WTC11 (cell line): ENCODE measurements at regions not wholly inside any gene's neighbourhood (a gene's known extent, or its start where the extent isn't known, plus 50 kb on each side); places are given as distances from the start of the nearest gene placed in this dataset.
A peak's percentile ranks its signal among the peaks of the same experiment; 100 is the strongest.

ENCODE experiments used
- ATAC-seq: fragments of 200-7000 bp; cut with Tn5 transposase; 2 replicates; pipeline ENCODE4 v1.10.0; 2021; ENCODE audit warnings: mild to moderate bottlenecking, moderate library complexity
- CTCF ChIA-PET: fragments of 300-600 bp; sonication (Branson Sonifier 250); formaldehyde crosslinking; loops from one replicate; lab custom pipeline; 2021; ENCODE audit warnings: antibody characterized with exemption; lab: Charles Lee
- POLR2A ChIA-PET: fragments of 350-600 bp; sonication (Branson Sonifier 250); formaldehyde crosslinking; loops from one replicate; lab custom pipeline; 2021; ENCODE audit warnings: antibody characterized with exemption; lab: Charles Lee
- DNase-seq: peaks from one replicate; pipeline ENCODE4 v3.0.0; 2021; ENCODE audit warnings: low spot score
- H3K27ac Mint-ChIP-seq: 2 replicates; pipeline ENCODE4 v1.8.0; 2021; ENCODE audit warnings: mixed read lengths
- H3K27me3 Mint-ChIP-seq: 2 replicates; pipeline ENCODE4 v1.8.0; 2021; ENCODE audit warnings: low read depth, mild to moderate bottlenecking, moderate library complexity, mixed read lengths
- H3K36me3 Mint-ChIP-seq: 2 replicates; pipeline ENCODE4 v1.8.0; 2021; ENCODE audit warnings: mixed read lengths
- H3K4me1 Mint-ChIP-seq: 2 replicates; pipeline ENCODE4 v1.8.0; 2022; ENCODE audit warnings: mixed read lengths
- H3K4me3 Mint-ChIP-seq: 2 replicates; pipeline ENCODE4 v1.8.0; 2021; ENCODE audit warnings: mild to moderate bottlenecking, moderate library complexity, mixed read lengths
- H3K9me3 Mint-ChIP-seq: 2 replicates; pipeline ENCODE4 v1.8.0; 2021; ENCODE audit warnings: mixed read lengths
- CREB1 ChIP-seq: sonication (generic); formaldehyde crosslinking; IDR thresholded peaks from 2 replicates; pipeline ENCODE4 v1.8.0; 2023; ENCODE audit warnings: mild to moderate bottlenecking, missing genetic modification reagents
- GRHL2 ChIP-seq: fragments of 250-450 bp; sonication (Bioruptor Pico); IDR thresholded peaks from 2 replicates; pipeline ENCODE4 v1.8.0; 2022; ENCODE audit warnings: mild to moderate bottlenecking, moderate library complexity; ENCODE audit not compliant: insufficient replicate concordance, severe bottlenecking
- HMGA2 ChIP-seq: fragments of 250-450 bp; sonication (Bioruptor Pico); IDR thresholded peaks from 2 replicates; pipeline ENCODE4 v1.4.0; 2021; ENCODE audit warnings: mild to moderate bottlenecking, moderate library complexity
- IRF2 ChIP-seq: sonication (generic); formaldehyde crosslinking; IDR thresholded peaks from 2 replicates; pipeline ENCODE4 v1.8.0; 2022; ENCODE audit warnings: low read depth, missing genetic modification reagents, borderline replicate concordance
- MXD4 ChIP-seq: fragments of 250-450 bp; sonication (Bioruptor Pico); IDR thresholded peaks from 2 replicates; pipeline ENCODE4 v1.8.0; 2021; ENCODE audit warnings: mild to moderate bottlenecking, moderate library complexity, borderline replicate concordance
- NR2C2 ChIP-seq: sonication (generic); formaldehyde crosslinking; IDR thresholded peaks from 2 replicates; pipeline ENCODE4 v1.8.0; 2022; ENCODE audit warnings: mild to moderate bottlenecking, missing genetic modification reagents
- PRRX2 ChIP-seq: fragments of 250-450 bp; sonication (Bioruptor Pico); IDR thresholded peaks from 2 replicates; pipeline ENCODE4 v1.8.0; 2021; ENCODE audit warnings: mild to moderate bottlenecking
- RORB ChIP-seq: fragments of 250-450 bp; sonication (Bioruptor Pico); IDR thresholded peaks from 2 replicates; pipeline ENCODE4 v1.9.0; 2021; ENCODE audit warnings: mild to moderate bottlenecking
- SMAD4 ChIP-seq: sonication (generic); formaldehyde crosslinking; IDR thresholded peaks from 2 replicates; pipeline ENCODE4 v1.8.0; 2022; ENCODE audit warnings: mild to moderate bottlenecking, missing genetic modification reagents
- SOX15 ChIP-seq: fragments of 250-450 bp; sonication (Bioruptor Pico); IDR thresholded peaks from 2 replicates; pipeline ENCODE4 v1.9.0; 2021; ENCODE audit warnings: mild to moderate bottlenecking
- TP53 ChIP-seq: sonication (generic); formaldehyde crosslinking; IDR thresholded peaks from 2 replicates; pipeline ENCODE4 v1.8.1; 2023; ENCODE audit warnings: mild to moderate bottlenecking, missing genetic modification reagents
- ZNF219 ChIP-seq: sonication (generic); formaldehyde crosslinking; IDR thresholded peaks from 2 replicates; pipeline ENCODE4 v1.8.0; 2023; ENCODE audit warnings: missing genetic modification reagents, mild to moderate bottlenecking, borderline replicate concordance
- ZNF396 ChIP-seq: fragments of 250-450 bp; sonication (Bioruptor Pico); IDR thresholded peaks from 2 replicates; pipeline ENCODE4 v1.8.0; 2021; ENCODE audit warnings: mild to moderate bottlenecking, moderate library complexity, borderline replicate concordance
- ZNF423 ChIP-seq: fragments of 250-450 bp; sonication (Bioruptor Pico); IDR thresholded peaks from 2 replicates; pipeline ENCODE4 v2.1.2; 2022; ENCODE audit warnings: mild to moderate bottlenecking, moderate library complexity
- TF ChIP-seq, protein P1 (sequence below): sonication (generic); formaldehyde crosslinking; IDR thresholded peaks from 2 replicates; pipeline ENCODE4 v1.8.0; 2022; ENCODE audit warnings: mild to moderate bottlenecking, missing genetic modification reagents
- TF ChIP-seq, protein P2 (sequence below): sonication (generic); formaldehyde crosslinking; IDR thresholded peaks from 2 replicates; pipeline ENCODE4 v1.8.1; 2023; ENCODE audit warnings: mild to moderate bottlenecking, missing genetic modification reagents, moderate library complexity
- TF ChIP-seq, protein P3 (sequence below): sonication (generic); formaldehyde crosslinking; IDR thresholded peaks from 2 replicates; pipeline ENCODE4 v1.8.1; 2022; ENCODE audit warnings: low read depth, missing genetic modification reagents, borderline replicate concordance
- TF ChIP-seq, protein P4 (sequence below): sonication (generic); formaldehyde crosslinking; IDR thresholded peaks from 2 replicates; pipeline ENCODE4 v1.8.0; 2023; ENCODE audit warnings: missing genetic modification reagents, mild to moderate bottlenecking, borderline replicate concordance
- TF ChIP-seq, protein P5 (sequence below): sonication (generic); formaldehyde crosslinking; IDR thresholded peaks from 2 replicates; pipeline ENCODE4 v1.8.1; 2023; ENCODE audit warnings: mild to moderate bottlenecking, moderate library complexity, missing genetic modification reagents

DNA sequence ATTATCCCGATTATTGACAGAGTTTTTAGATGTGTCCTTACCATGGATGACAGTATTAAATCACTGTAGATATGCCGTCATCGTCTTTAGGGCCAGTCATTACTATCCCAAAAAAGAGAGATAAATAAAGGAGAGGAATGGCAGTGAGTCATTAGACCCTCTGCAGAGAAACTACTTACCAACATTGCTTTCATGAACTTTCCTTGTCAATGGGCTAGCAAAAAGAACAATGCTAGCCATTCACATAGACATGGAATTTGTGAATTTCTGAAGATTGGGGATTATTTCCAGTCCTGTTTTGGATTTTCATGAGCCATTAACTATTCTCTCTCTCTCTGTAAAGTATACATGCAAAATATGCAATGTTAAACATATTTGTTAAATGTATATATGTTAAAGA lies 319.4 kb upstream of the FANCL start (continued):
- TF ChIP-seq, protein P1, sequence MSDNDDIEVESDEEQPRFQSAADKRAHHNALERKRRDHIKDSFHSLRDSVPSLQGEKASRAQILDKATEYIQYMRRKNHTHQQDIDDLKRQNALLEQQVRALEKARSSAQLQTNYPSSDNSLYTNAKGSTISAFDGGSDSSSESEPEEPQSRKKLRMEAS, result no peak

DNA sequence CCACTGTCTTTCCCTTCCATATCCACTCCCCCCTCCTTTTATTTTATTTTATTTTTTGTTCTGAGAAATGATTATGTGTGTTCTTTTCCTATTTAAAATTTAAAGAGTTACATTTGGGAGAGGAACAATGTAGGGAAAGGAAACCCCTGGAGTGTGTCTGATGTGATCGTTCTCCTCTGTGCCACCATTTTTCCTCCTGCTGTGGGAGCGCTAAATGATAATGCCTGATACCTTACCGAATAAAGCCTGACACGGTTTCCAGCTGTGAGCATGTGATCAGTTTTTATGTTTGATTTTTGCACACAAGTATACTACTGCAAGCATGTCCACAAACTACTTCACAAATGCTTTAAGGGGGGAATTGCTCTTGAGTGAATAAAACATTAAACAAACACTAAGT lies 317.8 kb upstream of the FANCL start:
- ChIA-PET POLR2A (no interaction called here), CTCF (interaction anchor here (1.5 kb wide), 1 partner anchor 12 kb away, joined by 3 read pairs; no protein-coding TSS in a partner anchor)
- no peak for TF ChIP-seq ZNF396
- TF ChIP-seq SOX15 (CRISPR knock-in tag), result no peak
- no peak for TF ChIP-seq NR2C2 (CRISPR knock-in tag)
- TF ChIP-seq, protein P2, sequence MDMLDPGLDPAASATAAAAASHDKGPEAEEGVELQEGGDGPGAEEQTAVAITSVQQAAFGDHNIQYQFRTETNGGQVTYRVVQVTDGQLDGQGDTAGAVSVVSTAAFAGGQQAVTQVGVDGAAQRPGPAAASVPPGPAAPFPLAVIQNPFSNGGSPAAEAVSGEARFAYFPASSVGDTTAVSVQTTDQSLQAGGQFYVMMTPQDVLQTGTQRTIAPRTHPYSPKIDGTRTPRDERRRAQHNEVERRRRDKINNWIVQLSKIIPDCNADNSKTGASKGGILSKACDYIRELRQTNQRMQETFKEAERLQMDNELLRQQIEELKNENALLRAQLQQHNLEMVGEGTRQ (CRISPR knock-in tag), result 0 out of 2 replicates have a peak, but pooled peaks have one; percentile 28
- no peak for TF ChIP-seq HMGA2 (CRISPR knock-in tag)
- no peak for TF ChIP-seq PRRX2 (CRISPR knock-in tag)
- no peak for TF ChIP-seq MXD4 (CRISPR knock-in tag)
- 0 out of 2 replicates have a peak, but pooled peaks have one; percentile 27 for TF ChIP-seq ZNF423 (CRISPR knock-in tag)
- DNase-seq (no peak), ATAC-seq (peak; percentile 75)
- Mint-ChIP-seq H3K9me3 (no peaks in the 10 kb centered on the region), H3K27ac (peak overlapping the region; percentile 79), H3K36me3 (no peaks in the 10 kb centered on the region), H3K4me3 (no peak overlapping the region; the same call in 1 of the 2 replicates), H3K4me1 (peaks cover 28% of the 10 kb centered on the region), H3K27me3 (no peaks in the 10 kb centered on the region)

DNA sequence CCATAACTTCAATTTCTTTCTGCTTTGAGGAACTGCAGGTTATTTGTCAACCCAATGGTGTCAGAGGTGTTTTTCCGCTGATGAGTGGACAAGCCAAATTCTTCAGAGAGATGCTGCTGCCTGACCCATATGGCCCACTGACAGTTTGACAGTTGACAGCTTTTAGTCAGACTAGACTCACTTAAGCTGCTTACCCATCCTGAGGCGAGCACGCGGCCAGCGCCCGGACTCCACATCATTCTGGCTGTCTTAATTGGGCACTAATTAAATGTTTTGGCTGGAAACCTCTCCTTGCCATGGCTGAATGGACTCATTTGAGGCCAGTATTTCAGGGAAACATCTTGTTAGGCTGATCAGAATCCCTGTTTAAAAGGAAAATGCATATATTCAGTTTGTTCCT lies 316.1 kb upstream of the FANCL start:
- Mint-ChIP-seq H3K27me3 (no peaks in the 10 kb centered on the region), H3K27ac (no peak overlapping the region), H3K36me3 (no peaks in the 10 kb centered on the region), H3K4me1 (peaks cover 45% of the 10 kb centered on the region), H3K9me3 (no peaks in the 10 kb centered on the region), H3K4me3 (no peak overlapping the region)
- ATAC-seq, result no peak
- ChIA-PET POLR2A (no interaction called here), CTCF (interaction anchor here (1.5 kb wide), 1 partner anchor 108 kb away, joined by 4 read pairs; no protein-coding TSS in a partner anchor)
- DNase-seq, result no peak
- TF ChIP-seq, protein P3, sequence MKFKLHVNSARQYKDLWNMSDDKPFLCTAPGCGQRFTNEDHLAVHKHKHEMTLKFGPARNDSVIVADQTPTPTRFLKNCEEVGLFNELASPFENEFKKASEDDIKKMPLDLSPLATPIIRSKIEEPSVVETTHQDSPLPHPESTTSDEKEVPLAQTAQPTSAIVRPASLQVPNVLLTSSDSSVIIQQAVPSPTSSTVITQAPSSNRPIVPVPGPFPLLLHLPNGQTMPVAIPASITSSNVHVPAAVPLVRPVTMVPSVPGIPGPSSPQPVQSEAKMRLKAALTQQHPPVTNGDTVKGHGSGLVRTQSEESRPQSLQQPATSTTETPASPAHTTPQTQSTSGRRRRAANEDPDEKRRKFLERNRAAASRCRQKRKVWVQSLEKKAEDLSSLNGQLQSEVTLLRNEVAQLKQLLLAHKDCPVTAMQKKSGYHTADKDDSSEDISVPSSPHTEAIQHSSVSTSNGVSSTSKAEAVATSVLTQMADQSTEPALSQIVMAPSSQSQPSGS (CRISPR knock-in tag), result no peak
- TF ChIP-seq, protein P1, result no peak
- TF ChIP-seq ZNF423 (CRISPR knock-in tag) (no peak), CREB1 (CRISPR knock-in tag) (no peak), ZNF396 (no peak), TP53 (no peak), GRHL2 (CRISPR knock-in tag) (no peak), ZNF219 (CRISPR knock-in tag) (no peak), IRF2 (CRISPR knock-in tag) (no peak), RORB (no peak), SMAD4 (no peak)
- TF ChIP-seq, protein P4, sequence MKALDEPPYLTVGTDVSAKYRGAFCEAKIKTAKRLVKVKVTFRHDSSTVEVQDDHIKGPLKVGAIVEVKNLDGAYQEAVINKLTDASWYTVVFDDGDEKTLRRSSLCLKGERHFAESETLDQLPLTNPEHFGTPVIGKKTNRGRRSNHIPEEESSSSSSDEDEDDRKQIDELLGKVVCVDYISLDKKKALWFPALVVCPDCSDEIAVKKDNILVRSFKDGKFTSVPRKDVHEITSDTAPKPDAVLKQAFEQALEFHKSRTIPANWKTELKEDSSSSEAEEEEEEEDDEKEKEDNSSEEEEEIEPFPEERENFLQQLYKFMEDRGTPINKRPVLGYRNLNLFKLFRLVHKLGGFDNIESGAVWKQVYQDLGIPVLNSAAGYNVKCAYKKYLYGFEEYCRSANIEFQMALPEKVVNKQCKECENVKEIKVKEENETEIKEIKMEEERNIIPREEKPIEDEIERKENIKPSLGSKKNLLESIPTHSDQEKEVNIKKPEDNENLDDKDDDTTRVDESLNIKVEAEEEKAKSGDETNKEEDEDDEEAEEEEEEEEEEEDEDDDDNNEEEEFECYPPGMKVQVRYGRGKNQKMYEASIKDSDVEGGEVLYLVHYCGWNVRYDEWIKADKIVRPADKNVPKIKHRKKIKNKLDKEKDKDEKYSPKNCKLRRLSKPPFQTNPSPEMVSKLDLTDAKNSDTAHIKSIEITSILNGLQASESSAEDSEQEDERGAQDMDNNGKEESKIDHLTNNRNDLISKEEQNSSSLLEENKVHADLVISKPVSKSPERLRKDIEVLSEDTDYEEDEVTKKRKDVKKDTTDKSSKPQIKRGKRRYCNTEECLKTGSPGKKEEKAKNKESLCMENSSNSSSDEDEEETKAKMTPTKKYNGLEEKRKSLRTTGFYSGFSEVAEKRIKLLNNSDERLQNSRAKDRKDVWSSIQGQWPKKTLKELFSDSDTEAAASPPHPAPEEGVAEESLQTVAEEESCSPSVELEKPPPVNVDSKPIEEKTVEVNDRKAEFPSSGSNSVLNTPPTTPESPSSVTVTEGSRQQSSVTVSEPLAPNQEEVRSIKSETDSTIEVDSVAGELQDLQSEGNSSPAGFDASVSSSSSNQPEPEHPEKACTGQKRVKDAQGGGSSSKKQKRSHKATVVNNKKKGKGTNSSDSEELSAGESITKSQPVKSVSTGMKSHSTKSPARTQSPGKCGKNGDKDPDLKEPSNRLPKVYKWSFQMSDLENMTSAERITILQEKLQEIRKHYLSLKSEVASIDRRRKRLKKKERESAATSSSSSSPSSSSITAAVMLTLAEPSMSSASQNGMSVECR (CRISPR knock-in tag), result no peak
- TF ChIP-seq, protein P5, sequence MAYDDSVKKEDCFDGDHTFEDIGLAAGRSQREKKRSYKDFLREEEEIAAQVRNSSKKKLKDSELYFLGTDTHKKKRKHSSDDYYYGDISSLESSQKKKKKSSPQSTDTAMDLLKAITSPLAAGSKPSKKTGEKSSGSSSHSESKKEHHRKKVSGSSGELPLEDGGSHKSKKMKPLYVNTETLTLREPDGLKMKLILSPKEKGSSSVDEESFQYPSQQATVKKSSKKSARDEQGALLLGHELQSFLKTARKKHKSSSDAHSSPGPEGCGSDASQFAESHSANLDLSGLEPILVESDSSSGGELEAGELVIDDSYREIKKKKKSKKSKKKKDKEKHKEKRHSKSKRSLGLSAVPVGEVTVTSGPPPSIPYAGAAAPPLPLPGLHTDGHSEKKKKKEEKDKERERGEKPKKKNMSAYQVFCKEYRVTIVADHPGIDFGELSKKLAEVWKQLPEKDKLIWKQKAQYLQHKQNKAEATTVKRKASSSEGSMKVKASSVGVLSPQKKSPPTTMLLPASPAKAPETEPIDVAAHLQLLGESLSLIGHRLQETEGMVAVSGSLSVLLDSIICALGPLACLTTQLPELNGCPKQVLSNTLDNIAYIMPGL (CRISPR knock-in tag), result no peak
